Liver (tissue), 8 donors: ENCODE measurements at regions not wholly inside any gene's neighbourhood (a gene's known extent, or its start where the extent isn't known, plus 50 kb on each side); places are given as distances from the start of the nearest gene placed in this dataset.

Source experiments
- DNase-seq: peaks from one replicate; pipeline ENCODE4 v3.0.0-alpha.2; 2017; ENCODE audit warnings: low spot score
- H3K27ac ChIP-seq, 2 donors: one replicate each; pipeline ENCODE4 v1.7.0; 2013; ENCODE audit warnings: inconsistent platforms in 2 of 2, low read length in 2 of 2, control low read depth in 1 of 2, low read depth in 1 of 2, mild to moderate bottlenecking in 1 of 2
- H3K27me3 ChIP-seq, 4 donors: one replicate each; pipeline versions ENCODE4 v1.6.1 to v1.7.0; 2013; ENCODE audit warnings: low read length in 3 of 4, inconsistent platforms in 1 of 4, mild to moderate bottlenecking in 1 of 4, moderate library complexity in 1 of 4; ENCODE audit not compliant: control insufficient read depth in 4 of 4, insufficient read depth in 4 of 4
- H3K36me3 ChIP-seq, 4 donors: one replicate each; pipeline versions ENCODE4 v1.6.1 to v1.7.0; 2013; ENCODE audit warnings: low read length in 3 of 4, mild to moderate bottlenecking in 3 of 4, low read depth in 1 of 4, moderate library complexity in 1 of 4; ENCODE audit not compliant: control insufficient read depth in 4 of 4, insufficient read depth in 3 of 4
- H3K4me1 ChIP-seq, 4 donors: one replicate each; pipeline versions ENCODE4 v1.6.1 to v1.7.0; 2013; ENCODE audit warnings: low read length in 3 of 4, mild to moderate bottlenecking in 3 of 4, moderate library complexity in 1 of 4; ENCODE audit not compliant: control insufficient read depth in 4 of 4, insufficient read depth in 4 of 4
- H3K4me3 ChIP-seq, 3 donors: one replicate each; pipeline versions ENCODE4 v1.6.1 to v1.7.0; 2013; ENCODE audit warnings: low read length in 3 of 3, control low read depth in 1 of 3, low read depth in 1 of 3, mild to moderate bottlenecking in 1 of 3
- H3K9ac ChIP-seq, 2 donors: one replicate each; pipeline ENCODE4 v1.7.0; 2013; ENCODE audit warnings: low read length in 2 of 2, mild to moderate bottlenecking in 2 of 2, moderate library complexity in 2 of 2, control low read depth in 1 of 2, low read depth in 1 of 2
- H3K9me3 ChIP-seq, 4 donors: one replicate each; pipeline versions ENCODE4 v1.6.1 to v1.7.0; 2013; ENCODE audit warnings: low read length in 3 of 4; ENCODE audit not compliant: control insufficient read depth in 4 of 4
- EGR1 ChIP-seq, 2 donors: IDR thresholded peaks; 2 replicates each; pipeline ENCODE4 v1.6.1; 2016 to 2018; ENCODE audit warnings: antibody characterized with exemption in 2 of 2, low read depth in 2 of 2
- FOXA2 ChIP-seq: IDR thresholded peaks from 2 replicates; pipeline ENCODE4 v1.6.1; 2016; ENCODE audit warnings: antibody characterized with exemption
- GABPA ChIP-seq, 2 donors: IDR thresholded peaks in 1 of 2; conservative IDR thresholded peaks in 1 of 2; 2 replicates each; pipeline ENCODE4 v1.6.1; 2016; ENCODE audit warnings: antibody characterized with exemption in 2 of 2, mild to moderate bottlenecking in 1 of 2, moderate library complexity in 1 of 2
- HNF4A ChIP-seq, 2 donors: conservative IDR thresholded peaks; 2 replicates each; pipeline ENCODE4 v1.6.1; 2016; ENCODE audit warnings: antibody characterized with exemption in 2 of 2, mild to moderate bottlenecking in 2 of 2
- HNF4G ChIP-seq: IDR thresholded peaks from 2 replicates; pipeline ENCODE4 v1.6.1; 2016; ENCODE audit warnings: antibody characterized with exemption
- NR2F2 ChIP-seq: IDR thresholded peaks from 2 replicates; pipeline ENCODE4 v1.6.1; 2016; ENCODE audit warnings: antibody characterized with exemption
- RAD21 ChIP-seq, 2 donors: IDR thresholded peaks; 2 replicates each; pipeline ENCODE4 v1.6.1; 2016; ENCODE audit warnings: antibody characterized with exemption in 2 of 2, mild to moderate bottlenecking in 2 of 2
- RXRA ChIP-seq, 2 donors: IDR thresholded peaks; 2 replicates each; pipeline ENCODE4 v1.6.1; 2017 to 2018; ENCODE audit warnings: antibody characterized with exemption in 2 of 2, mild to moderate bottlenecking in 1 of 2
- SP1 ChIP-seq: IDR thresholded peaks from 2 replicates; pipeline ENCODE4 v1.6.1; 2018; ENCODE audit warnings: antibody characterized with exemption, mild to moderate bottlenecking
- TAF1 ChIP-seq: conservative IDR thresholded peaks from 2 replicates; pipeline ENCODE4 v1.6.1; 2016; ENCODE audit warnings: antibody characterized with exemption, mild to moderate bottlenecking
- YY1 ChIP-seq: IDR thresholded peaks from 2 replicates; pipeline ENCODE4 v1.6.1; 2016; ENCODE audit warnings: antibody characterized with exemption, mild to moderate bottlenecking
- WGBS: extraction: QIAGEN DNeasy Blood & Tissue Kit; methylation state at CpG from one replicate; pipeline ENCODE4 v1.1.7; 2013; 5-methylcytosine and 5-hydroxymethylcytosine counted together
- TF ChIP-seq, protein P1 (sequence below): fragments of 150-350 bp; IDR thresholded peaks from 2 replicates; pipeline ENCODE4 v1.5.1; 2017; ENCODE audit warnings: improper control_type of control experiment, low read depth, low read length; ENCODE audit not compliant: missing input control
- TF ChIP-seq, protein P2 (sequence below): IDR thresholded peaks from 2 replicates; pipeline ENCODE4 v1.6.1; 2016; ENCODE audit warnings: antibody characterized with exemption
- TF ChIP-seq, protein P3 (sequence below): IDR thresholded peaks from 2 replicates; pipeline ENCODE4 v1.6.1; 2016; ENCODE audit warnings: antibody characterized with exemption, mild to moderate bottlenecking
- TF ChIP-seq, protein P4 (sequence below): IDR thresholded peaks from 2 replicates; pipeline ENCODE4 v1.6.1; 2016; ENCODE audit warnings: antibody characterized with exemption
- donor health status: healthy.
- donor health status: healthy.
- donor health status: healthy.
- donor health status: healthy.
- donor health status: healthy.

DNA sequence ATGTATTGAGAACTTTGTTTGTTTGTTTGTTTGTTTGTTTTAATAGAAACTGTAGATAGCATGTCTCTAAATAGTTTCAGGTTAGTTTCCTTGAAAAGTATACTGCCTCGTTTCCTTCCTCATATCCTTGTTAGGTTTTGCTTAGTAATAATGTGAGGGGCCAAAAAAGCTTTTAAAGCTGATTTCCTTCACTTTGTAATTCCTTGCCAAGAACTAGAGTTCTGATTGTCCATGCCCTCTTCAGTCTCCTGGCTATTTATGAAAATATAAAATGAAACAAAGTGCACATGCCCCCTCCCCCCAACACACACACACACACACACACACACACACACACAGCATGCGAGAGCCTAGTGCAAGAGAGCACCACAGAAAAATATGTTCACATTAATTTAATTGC, 115.8 kb downstream of the FZD1 start:
- H3K4me1 ChIP-seq: no peaks in the 10 kb centered on the region
- H3K36me3 ChIP-seq: no peaks in the 10 kb centered on the region
- no peaks in the 10 kb centered on the region for H3K9me3 ChIP-seq
- H3K27ac ChIP-seq: no peak overlapping the region
- no peak overlapping the region for H3K9ac ChIP-seq
- no peak overlapping the region for H3K4me3 ChIP-seq
- H3K27me3 ChIP-seq: no peaks in the 10 kb centered on the region
- DNase-seq: no peak
- WGBS: 63% methylated on average over 2 of the region's 2 CpGs
- TF ChIP-seq, protein P1, sequence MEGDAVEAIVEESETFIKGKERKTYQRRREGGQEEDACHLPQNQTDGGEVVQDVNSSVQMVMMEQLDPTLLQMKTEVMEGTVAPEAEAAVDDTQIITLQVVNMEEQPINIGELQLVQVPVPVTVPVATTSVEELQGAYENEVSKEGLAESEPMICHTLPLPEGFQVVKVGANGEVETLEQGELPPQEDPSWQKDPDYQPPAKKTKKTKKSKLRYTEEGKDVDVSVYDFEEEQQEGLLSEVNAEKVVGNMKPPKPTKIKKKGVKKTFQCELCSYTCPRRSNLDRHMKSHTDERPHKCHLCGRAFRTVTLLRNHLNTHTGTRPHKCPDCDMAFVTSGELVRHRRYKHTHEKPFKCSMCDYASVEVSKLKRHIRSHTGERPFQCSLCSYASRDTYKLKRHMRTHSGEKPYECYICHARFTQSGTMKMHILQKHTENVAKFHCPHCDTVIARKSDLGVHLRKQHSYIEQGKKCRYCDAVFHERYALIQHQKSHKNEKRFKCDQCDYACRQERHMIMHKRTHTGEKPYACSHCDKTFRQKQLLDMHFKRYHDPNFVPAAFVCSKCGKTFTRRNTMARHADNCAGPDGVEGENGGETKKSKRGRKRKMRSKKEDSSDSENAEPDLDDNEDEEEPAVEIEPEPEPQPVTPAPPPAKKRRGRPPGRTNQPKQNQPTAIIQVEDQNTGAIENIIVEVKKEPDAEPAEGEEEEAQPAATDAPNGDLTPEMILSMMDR: no peak
- TF ChIP-seq FOXA2 (no peak), HNF4G (no peak), GABPA (IDR thresholded peaks at IDR 0.05 in 1 of 2, conservative IDR thresholded peaks at IDR 0.05 in 1 of 2) (no peak), TAF1 (no peak), HNF4A (conservative IDR thresholded peaks at IDR 0.05) (no peak), YY1 (no peak), SP1 (no peak), RAD21 (IDR thresholded peaks at IDR 0.05) (no peak), EGR1 (IDR thresholded peaks at IDR 0.05; ENCODE audit: low read depth in 2 of 2) (no peak), RXRA (IDR thresholded peaks at IDR 0.05) (no peak), NR2F2 (no peak)
- TF ChIP-seq, protein P2, sequence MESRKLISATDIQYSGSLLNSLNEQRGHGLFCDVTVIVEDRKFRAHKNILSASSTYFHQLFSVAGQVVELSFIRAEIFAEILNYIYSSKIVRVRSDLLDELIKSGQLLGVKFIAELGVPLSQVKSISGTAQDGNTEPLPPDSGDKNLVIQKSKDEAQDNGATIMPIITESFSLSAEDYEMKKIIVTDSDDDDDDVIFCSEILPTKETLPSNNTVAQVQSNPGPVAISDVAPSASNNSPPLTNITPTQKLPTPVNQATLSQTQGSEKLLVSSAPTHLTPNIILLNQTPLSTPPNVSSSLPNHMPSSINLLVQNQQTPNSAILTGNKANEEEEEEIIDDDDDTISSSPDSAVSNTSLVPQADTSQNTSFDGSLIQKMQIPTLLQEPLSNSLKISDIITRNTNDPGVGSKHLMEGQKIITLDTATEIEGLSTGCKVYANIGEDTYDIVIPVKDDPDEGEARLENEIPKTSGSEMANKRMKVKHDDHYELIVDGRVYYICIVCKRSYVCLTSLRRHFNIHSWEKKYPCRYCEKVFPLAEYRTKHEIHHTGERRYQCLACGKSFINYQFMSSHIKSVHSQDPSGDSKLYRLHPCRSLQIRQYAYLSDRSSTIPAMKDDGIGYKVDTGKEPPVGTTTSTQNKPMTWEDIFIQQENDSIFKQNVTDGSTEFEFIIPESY: no peak
- TF ChIP-seq, protein P3, sequence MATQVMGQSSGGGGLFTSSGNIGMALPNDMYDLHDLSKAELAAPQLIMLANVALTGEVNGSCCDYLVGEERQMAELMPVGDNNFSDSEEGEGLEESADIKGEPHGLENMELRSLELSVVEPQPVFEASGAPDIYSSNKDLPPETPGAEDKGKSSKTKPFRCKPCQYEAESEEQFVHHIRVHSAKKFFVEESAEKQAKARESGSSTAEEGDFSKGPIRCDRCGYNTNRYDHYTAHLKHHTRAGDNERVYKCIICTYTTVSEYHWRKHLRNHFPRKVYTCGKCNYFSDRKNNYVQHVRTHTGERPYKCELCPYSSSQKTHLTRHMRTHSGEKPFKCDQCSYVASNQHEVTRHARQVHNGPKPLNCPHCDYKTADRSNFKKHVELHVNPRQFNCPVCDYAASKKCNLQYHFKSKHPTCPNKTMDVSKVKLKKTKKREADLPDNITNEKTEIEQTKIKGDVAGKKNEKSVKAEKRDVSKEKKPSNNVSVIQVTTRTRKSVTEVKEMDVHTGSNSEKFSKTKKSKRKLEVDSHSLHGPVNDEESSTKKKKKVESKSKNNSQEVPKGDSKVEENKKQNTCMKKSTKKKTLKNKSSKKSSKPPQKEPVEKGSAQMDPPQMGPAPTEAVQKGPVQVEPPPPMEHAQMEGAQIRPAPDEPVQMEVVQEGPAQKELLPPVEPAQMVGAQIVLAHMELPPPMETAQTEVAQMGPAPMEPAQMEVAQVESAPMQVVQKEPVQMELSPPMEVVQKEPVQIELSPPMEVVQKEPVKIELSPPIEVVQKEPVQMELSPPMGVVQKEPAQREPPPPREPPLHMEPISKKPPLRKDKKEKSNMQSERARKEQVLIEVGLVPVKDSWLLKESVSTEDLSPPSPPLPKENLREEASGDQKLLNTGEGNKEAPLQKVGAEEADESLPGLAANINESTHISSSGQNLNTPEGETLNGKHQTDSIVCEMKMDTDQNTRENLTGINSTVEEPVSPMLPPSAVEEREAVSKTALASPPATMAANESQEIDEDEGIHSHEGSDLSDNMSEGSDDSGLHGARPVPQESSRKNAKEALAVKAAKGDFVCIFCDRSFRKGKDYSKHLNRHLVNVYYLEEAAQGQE: no peak
- TF ChIP-seq, protein P4, sequence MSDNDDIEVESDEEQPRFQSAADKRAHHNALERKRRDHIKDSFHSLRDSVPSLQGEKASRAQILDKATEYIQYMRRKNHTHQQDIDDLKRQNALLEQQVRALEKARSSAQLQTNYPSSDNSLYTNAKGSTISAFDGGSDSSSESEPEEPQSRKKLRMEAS: no peak

DNA sequence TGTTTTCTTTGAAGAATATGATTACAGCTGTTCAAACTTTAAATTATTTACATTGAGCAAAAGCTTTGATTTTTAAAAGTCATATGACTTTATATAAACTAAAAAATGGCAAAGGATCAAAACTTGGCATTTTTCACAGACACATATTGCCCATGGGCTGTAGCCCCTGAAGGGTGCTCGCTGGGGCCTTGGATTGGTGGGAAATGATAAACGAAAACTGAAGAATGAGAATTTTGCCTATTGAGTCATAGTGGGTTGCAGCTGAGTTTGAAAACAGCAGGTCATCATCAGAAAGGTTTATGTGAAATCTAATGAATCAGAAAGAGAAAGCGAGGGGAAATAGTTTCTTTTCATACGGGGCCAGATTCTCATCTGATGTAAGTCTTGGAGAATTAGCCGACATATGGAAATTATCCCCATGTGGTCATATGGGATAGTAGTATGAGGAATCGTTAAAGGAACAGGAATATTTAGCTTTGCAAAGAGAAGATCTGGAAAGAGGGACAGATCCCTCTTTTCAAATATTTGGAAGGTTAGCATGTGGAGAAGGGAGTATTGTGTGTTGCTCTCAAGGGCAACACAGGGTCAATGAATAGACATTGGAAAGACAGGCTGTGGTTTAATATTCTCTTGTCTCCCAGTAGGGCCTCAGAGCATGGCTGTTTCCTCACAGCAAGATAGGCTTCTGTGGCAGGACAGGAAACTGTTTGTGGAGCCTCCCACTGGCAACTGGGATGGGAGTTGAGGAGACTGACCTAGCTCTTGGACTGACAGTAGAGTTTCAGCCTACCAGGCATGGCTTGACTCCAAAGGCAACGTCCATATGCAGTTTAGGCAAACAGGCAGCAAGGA, 119.0 kb downstream of the FZD1 start:
- no peak for TF ChIP-seq SP1
- TF ChIP-seq RXRA (IDR thresholded peaks at IDR 0.05): no peak
- TF ChIP-seq, protein P3: no peak
- TF ChIP-seq, protein P4: no peak
- TF ChIP-seq TAF1: no peak
- TF ChIP-seq, protein P1: no peak
- TF ChIP-seq HNF4G: no peak
- no peak for TF ChIP-seq GABPA (IDR thresholded peaks at IDR 0.05 in 1 of 2, conservative IDR thresholded peaks at IDR 0.05 in 1 of 2)
- TF ChIP-seq NR2F2: no peak
- no peak for DNase-seq

More for the DNA sequence above, 119.0 kb downstream of the FZD1 start:
- H3K36me3 ChIP-seq: no peaks in the 10 kb centered on the region
- H3K27me3 ChIP-seq: no peaks in the 10 kb centered on the region
- peaks cover 0 to 2% (median 0%) of the 10 kb centered on the region in 4 donors for H3K9me3 ChIP-seq
- no peak overlapping the region for H3K4me3 ChIP-seq
- H3K9ac ChIP-seq: no peak overlapping the region
- H3K27ac ChIP-seq: no peak overlapping the region
- H3K4me1 ChIP-seq: no peaks in the 10 kb centered on the region
- WGBS: 81% methylated on average over 7 of the region's 7 CpGs
